A673 (cell line): ENCODE measurements at regions not wholly inside any gene's neighbourhood (a gene's known extent, or its start where the extent isn't known, plus 50 kb on each side); places are given as distances from the start of the nearest gene placed in this dataset.

Experiments used
- BruUV-seq: library from RNA; stranded (reverse); fragments of 400-500 nt; replicated peaks from 2 replicates; lab custom pipeline; 2021; lab: Mats Ljungman, UMichigan
- CTCF ChIA-PET: fragments of 300-600 bp; sonication (Branson Sonifier 250); formaldehyde crosslinking; loops from one replicate; lab custom pipeline; 2022; ENCODE audit warnings: antibody characterized with exemption; lab: Charles Lee
- POLR2A ChIA-PET: fragments of 300-600 bp; sonication (Branson Sonifier 250); formaldehyde crosslinking; loops from one replicate; lab custom pipeline; 2022; ENCODE audit warnings: antibody characterized with exemption; ENCODE audit not compliant: low non-redundant PET; lab: Charles Lee
- DNase-seq: peaks from one replicate; pipeline ENCODE4 v3.0.0-alpha.2; 2015; ENCODE audit warnings: low spot score
- H3K27ac ChIP-seq: fragments of 200-600 bp; sonication (generic); 2 replicates; pipeline ENCODE4 v1.5.1; 2016; ENCODE audit warnings: mixed run types, low read depth, mild to moderate bottlenecking, mixed read lengths, antibody characterized with exemption, low read length; ENCODE audit not compliant: poor library complexity, severe bottlenecking
- H3K27me3 ChIP-seq: fragments of 200-600 bp; sonication (generic); replicated peaks from 2 replicates; pipeline ENCODE4 v1.6.1; 2017; ENCODE audit warnings: mixed run types, low read depth, mild to moderate bottlenecking, mixed read lengths, antibody characterized with exemption, low read length; ENCODE audit not compliant: insufficient read depth, poor library complexity
- H3K36me3 ChIP-seq: fragments of 200-600 bp; sonication (generic); 2 replicates; pipeline ENCODE4 v1.6.1; 2016; ENCODE audit warnings: mixed run types, mild to moderate bottlenecking, mixed read lengths, antibody characterized with exemption, low read length; ENCODE audit not compliant: insufficient read depth, poor library complexity, severe bottlenecking
- H3K4me1 ChIP-seq: fragments of 200-600 bp; sonication (generic); 2 replicates; pipeline ENCODE4 v1.6.1; 2017; ENCODE audit warnings: mixed run types, mild to moderate bottlenecking, mixed read lengths, antibody characterized with exemption, low read length; ENCODE audit not compliant: insufficient read depth, poor library complexity, severe bottlenecking
- H3K4me3 ChIP-seq: fragments of 200-600 bp; sonication (generic); 2 replicates; pipeline ENCODE4 v1.5.1; 2016; ENCODE audit warnings: low read depth, mixed run types, mild to moderate bottlenecking, mixed read lengths, low read length; ENCODE audit not compliant: poor library complexity, severe bottlenecking
- H3K9me3 ChIP-seq: fragments of 200-600 bp; sonication (generic); 2 replicates; pipeline ENCODE4 v1.6.1; 2016; ENCODE audit warnings: mixed run types, low read depth, mild to moderate bottlenecking, mixed read lengths, antibody characterized with exemption, low read length; ENCODE audit not compliant: poor library complexity, severe bottlenecking
- EZH2 ChIP-seq: fragments of 200-600 bp; sonication (generic); IDR thresholded peaks from 2 replicates; pipeline ENCODE4 v1.6.1; 2017; ENCODE audit warnings: borderline replicate concordance, low read depth, mild to moderate bottlenecking, mixed read lengths, antibody characterized with exemption, low read length; ENCODE audit not compliant: poor library complexity, severe bottlenecking
- intact Hi-C: fragments of 100-400 bp; cut with micrococcal nuclease; formaldehyde crosslinking; loops from one replicate; pipeline ENCODE4 v1.10.0; 2022; ENCODE audit not compliant: unreplicated experiment
- TF ChIP-seq, protein P1 (sequence below): fragments of 300-800, 200-600 bp; sonication (generic); conservative IDR thresholded peaks from 2 replicates; pipeline ENCODE4 v1.5.1; 2017; ENCODE audit warnings: low read depth, mild to moderate bottlenecking, antibody characterized with exemption, low read length, moderate library complexity, mixed read lengths

GRCh38 chr6:166720856-166721255, 93.8 kb upstream of the RPS6KA2 start:
- Histone ChIP-seq H3K27ac (no peak overlapping the region), H3K4me1 (no peaks in the 10 kb centered on the region), H3K9me3 (no peaks in the 10 kb centered on the region), H3K4me3 (no peak overlapping the region), H3K27me3 (no peaks in the 10 kb centered on the region), H3K36me3 (no peaks in the 10 kb centered on the region)
- intact Hi-C loops: no loop called here
- no peak for DNase-seq
- no TSS peak for BruUV-seq
- TF ChIP-seq, protein P1, sequence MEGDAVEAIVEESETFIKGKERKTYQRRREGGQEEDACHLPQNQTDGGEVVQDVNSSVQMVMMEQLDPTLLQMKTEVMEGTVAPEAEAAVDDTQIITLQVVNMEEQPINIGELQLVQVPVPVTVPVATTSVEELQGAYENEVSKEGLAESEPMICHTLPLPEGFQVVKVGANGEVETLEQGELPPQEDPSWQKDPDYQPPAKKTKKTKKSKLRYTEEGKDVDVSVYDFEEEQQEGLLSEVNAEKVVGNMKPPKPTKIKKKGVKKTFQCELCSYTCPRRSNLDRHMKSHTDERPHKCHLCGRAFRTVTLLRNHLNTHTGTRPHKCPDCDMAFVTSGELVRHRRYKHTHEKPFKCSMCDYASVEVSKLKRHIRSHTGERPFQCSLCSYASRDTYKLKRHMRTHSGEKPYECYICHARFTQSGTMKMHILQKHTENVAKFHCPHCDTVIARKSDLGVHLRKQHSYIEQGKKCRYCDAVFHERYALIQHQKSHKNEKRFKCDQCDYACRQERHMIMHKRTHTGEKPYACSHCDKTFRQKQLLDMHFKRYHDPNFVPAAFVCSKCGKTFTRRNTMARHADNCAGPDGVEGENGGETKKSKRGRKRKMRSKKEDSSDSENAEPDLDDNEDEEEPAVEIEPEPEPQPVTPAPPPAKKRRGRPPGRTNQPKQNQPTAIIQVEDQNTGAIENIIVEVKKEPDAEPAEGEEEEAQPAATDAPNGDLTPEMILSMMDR: no peak
- ChIA-PET CTCF (no interaction called here), POLR2A (no interaction called here)

DNA sequence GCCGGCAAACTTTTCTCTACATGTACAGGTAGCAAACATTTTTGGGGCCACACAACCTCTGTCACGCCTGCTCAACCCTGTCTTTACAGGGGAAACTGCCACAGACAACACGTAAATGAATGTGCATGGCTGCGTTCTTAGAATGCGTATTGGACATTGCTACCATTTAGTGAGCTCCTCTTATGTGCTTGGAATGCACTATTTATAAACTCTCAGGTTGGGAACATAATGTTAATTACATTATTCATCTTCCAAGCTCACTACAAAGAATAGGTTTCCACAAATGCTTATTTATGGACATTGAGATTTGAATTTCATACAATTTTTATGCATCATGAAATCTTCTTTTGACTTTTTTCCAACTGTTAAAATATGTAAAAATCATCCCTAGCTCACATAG, 92.0 kb upstream of the RPS6KA2 start:
- CTCF ChIA-PET: no interaction called here
- POLR2A ChIA-PET: no interaction called here
- no peak overlapping the region for H3K27ac ChIP-seq
- BruUV-seq: no TSS peak
- DNase-seq: no peak
- H3K4me3 ChIP-seq: no peak overlapping the region
- intact Hi-C loops: no loop called here
- TF ChIP-seq, protein P1: no peak
- no peak for TF ChIP-seq EZH2
- no peaks in the 10 kb centered on the region for H3K36me3 ChIP-seq
- H3K27me3 ChIP-seq: no peaks in the 10 kb centered on the region
- H3K4me1 ChIP-seq: no peaks in the 10 kb centered on the region
- H3K9me3 ChIP-seq: no peaks in the 10 kb centered on the region

DNA sequence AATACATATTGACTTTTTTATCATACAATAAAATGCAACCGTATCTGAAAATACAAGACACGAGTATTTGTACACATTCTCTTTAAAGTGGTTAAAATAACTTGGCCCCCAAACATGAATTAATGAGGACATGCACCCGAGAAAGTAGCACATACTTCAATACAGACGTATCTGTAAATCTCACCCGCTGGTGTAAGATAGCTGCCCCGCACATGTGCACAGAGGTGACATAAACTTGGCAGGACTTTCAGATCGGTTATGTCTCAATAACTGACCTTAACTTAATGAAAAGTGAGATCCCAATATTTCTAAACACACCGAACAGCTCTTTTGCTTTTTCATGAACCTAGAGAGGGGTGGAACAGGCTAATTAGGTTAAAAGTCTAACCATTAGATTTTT, 91.5 kb upstream of the RPS6KA2 start:
- ChIA-PET CTCF (no interaction called here), POLR2A (no interaction called here)
- intact Hi-C loops: no loop called here

More for the DNA sequence above, 91.5 kb upstream of the RPS6KA2 start:
- DNase-seq: no peak
- Histone ChIP-seq H3K4me1 (no peaks in the 10 kb centered on the region), H3K27ac (no peak overlapping the region), H3K9me3 (no peaks in the 10 kb centered on the region), H3K27me3 (no peaks in the 10 kb centered on the region), H3K4me3 (no peak overlapping the region), H3K36me3 (no peaks in the 10 kb centered on the region)
- no TSS peak for BruUV-seq
- TF ChIP-seq EZH2: no peak
- TF ChIP-seq, protein P1: no peak
